IPS DF 4.7 (cell line): ENCODE measurements at regions not wholly inside any gene's neighbourhood (a gene's known extent, or its start where the extent isn't known, plus 50 kb on each side); places are given as distances from the start of the nearest gene placed in this dataset.

Source experiments
- DNase-seq: peaks from one replicate; pipeline ENCODE4 v3.0.0-alpha.2; 2013; ENCODE audit warnings: low spot score; ENCODE audit errors: extremely low read depth

GRCh38 chr12:107319533-107320032 is 226.2 kb upstream of the CRY1 start:
- DNase-seq = no peak

DNA sequence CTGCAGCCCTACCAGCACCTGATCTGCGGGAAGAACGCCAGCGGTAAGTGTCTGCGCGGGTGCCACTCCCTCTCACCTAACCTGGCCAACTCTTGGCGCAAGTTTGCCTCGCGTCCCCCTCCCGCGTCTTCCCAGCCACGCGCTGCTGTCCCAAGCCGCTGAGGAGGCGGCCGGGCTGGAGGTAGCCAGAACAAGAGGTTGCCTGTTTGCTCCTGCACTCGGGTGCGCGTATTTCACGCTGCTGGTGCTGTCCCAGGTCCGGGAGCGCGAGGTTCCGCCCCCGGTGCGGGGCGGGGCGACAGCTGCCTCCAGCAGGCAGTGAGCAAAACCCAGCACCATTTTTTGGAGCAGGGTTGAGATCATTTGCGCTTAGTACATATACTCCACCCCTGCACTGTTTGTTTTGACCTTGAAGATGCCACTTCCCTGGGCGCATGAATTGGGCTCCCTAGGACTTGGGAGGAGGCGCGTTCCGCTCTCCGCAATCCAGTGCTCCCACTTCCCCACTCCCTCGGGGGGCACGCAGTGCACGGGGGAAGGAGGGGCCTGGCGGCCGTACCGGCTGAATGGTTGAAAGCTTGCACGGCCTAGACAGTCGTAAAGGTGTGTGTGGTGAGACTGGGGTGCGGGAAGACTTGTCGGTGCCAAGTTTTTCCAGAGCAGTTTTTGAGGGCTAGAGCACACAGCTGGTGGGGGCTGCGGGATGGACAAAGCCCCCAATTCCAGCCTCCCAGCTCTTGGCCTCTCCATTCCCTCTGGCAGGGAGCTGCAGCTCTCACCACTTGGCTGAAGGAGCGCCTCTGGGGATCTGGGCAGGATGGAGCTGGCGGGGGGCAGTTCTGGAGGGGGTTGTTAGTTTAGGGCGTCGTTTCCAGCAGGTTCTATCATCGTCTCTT is 226.9 kb upstream of the CRY1 start:
- DNase-seq = no peak

- no peak for DNase-seq
These were observed 227.7 kb upstream of the CRY1 start for GRCh38 chr12:107320929-107321631.

- DNase-seq = no peak
These were observed 228.7 kb upstream of the CRY1 start for GRCh38 chr12:107322063-107322462.

DNA sequence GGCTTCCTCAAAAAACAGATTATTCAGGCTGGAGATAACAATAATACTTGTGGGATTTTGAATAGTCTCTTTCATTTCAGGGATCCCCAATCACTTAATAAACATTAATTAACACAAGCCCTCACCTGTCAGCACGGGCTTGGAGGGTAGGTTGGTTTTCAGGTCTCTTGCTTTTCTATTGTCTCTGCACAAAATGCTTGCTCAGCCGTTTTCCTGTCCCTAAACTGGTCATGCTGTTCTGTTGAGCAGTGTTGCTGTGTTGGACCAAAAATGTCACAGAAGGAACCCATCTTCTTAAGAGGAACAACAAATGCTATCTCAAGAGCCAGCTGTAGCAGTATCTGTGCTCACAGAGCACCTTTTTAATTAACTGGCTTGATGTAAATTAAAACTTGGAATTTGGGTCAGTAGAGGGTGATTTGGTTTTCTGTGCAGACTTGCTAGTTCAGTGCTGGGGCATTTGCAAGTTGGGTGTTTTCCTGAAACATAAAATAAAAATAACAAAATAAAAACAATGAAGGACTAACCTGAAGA is 231.8 kb upstream of the CRY1 start:
- DNase-seq = no peak

DNA sequence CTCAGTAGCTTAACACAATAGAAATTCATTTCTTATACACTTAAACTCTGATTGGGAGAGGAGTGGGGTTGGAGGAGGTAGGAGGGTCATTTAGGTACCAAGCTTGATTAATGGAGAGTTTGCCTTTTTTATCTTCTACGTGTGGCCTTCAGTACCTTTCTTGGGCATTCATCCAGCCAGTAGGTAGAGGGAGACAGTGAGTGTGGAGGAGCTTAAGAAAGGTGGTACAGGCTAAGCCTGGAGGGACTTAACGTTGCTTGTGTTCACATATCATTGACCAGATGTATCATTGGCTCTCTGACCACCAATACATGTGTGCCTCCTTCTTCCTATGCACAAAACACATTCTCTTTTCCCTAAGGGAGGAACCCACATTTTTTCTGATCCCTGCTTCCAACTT is 232.9 kb upstream of the CRY1 start:
- DNase-seq = no peak

- no peak for DNase-seq
These were observed 234.4 kb upstream of the CRY1 start for GRCh38 chr12:107327651-107328182.

DNA sequence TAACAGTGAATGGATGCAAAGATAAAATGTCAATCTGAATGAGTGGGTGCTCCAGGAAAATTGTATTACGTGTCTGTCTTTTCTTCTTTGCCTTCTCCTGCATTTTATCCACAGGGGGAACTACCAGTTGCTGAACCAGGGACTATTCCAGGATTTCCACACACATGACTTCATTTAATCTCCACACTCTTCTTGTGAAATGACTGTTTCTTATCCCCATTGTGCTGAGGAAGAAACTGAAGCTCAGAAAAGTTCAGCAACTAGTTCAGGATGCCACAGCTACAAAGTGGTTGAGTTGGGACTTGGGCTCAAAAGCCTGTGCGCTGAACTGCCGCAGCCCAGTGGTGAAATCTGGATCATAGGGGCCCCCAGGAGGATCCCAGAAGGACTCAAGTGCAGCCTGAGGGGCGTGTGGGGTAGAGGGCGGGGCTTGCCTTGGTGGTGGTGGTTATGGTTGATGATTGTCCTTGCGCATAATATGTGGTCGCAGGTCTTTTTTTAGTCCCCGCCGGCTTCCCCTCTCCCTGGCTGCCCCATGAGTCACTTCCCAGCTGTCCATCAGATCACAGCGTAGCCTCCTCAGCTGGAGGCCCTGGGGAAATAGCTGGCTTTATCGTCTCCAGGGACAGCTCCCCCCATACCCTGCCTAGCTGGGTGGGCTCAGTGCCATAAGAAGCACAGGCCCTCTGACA is 235.2 kb upstream of the CRY1 start:
- DNase-seq = no peak

GRCh38 chr12:107329569-107330324 is 236.4 kb upstream of the CRY1 start:
- DNase-seq = no peak

- DNase-seq = no peak
These were observed 237.6 kb upstream of the CRY1 start for GRCh38 chr12:107330831-107331431.

GRCh38 chr12:107331471-107331870 is 238.1 kb upstream of the CRY1 start:
- DNase-seq = no peak

- no peak for DNase-seq
These were observed 238.6 kb upstream of the CRY1 start for GRCh38 chr12:107331912-107332311.

DNA sequence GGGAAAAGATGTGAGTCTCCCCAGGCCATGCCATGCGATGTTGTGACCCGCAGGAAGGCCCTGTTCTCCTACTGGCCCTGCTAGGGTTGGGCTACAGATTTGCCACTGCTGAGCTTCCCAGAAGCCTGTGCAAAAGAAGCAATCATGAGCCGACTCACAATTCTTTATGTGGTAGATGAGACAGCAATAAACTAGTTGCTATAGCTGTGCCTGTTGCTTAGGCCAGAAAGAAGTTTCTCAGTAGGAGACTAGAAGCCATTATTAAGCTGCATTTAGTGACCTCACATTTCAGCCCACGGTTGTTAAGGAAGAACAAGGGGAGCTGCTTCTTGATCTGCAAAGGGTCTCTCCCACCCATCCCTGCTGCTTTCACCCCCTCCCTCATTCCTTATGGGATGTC is 239.4 kb upstream of the CRY1 start:
- DNase-seq = no peak

DNA sequence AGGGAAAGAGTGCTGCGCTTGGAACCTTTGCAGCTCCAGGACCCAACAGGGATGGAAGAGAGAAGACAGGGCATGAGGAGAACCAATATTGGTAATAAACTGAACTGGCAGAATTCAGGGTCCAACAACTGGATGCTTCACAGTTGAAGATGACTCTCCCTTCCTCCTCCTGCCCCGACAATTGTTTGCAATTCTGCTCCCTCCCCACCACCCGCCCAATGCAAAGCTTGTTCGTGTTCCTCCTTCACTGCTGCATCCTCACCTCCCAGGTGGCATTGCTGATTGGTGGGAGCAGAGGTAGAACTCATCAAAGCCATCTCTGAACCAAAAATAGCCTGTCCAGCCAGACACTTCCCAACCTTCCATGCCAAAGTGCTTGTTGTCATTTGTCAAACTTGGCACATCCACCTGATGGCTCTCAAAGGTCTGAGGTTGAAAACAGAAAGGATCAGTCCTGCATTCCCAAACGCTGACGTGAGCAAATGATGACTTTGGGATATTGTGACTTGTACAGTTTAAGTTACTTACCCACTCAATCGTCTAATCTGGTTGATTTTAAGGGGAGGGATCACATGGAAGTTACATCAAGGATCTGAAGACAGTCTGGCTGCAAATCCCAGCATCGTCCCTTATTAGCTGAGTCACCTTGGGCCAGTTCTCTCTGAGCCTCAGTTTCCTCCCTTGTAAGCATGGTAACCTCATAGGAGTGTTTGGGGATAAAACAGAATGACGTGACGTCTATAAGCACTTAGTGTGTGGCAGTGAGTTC is 242.6 kb upstream of the CRY1 start:
- no peak for DNase-seq

GRCh38 chr12:107336695-107337094 is 243.3 kb upstream of the CRY1 start:
- DNase-seq = no peak

- DNase-seq = no peak
These were observed 244.2 kb upstream of the CRY1 start for GRCh38 chr12:107337346-107338095.

DNA sequence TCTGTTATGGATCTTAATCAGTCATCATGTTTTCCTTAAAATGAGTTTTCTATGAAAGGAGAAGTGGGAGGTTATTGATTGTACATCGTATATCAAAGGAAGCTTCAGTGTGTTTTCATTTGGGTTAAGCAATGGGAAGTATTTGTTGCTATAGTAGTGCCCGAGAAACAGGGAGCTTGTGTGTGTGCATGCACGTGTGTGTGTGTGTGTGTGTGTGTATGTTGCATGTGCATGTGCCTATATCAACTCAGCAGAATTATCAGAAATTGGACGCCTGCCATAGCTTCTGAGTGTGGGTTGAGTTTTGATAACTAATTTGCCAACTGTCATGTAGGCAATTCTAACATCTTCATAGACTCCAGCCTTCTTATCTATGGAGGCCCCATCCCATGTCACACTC is 246.1 kb upstream of the CRY1 start:
- DNase-seq = no peak

GRCh38 chr12:107339932-107340331 is 246.6 kb upstream of the CRY1 start:
- no peak for DNase-seq

DNA sequence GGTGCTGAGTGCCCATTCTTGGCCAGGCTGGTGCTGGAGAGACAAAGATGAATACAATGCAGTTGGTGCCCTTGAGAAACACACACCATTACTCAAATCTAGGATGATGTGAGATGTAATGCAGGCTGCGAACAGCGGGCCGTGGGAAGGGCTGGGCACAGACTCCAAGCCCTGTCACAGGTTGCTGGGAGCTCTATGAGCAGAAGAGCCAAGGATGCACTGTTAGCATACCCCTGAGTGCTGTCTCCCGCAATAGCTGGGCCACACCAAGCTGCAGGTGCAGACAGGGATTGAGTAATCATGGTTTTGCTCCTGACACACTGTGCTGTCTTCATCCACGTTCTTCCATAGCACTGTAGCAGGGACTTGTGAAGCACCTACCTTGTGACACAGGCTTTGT is 247.5 kb upstream of the CRY1 start:
- no peak for DNase-seq
